GM12874 (cell line): ENCODE measurements at regions not wholly inside any gene's neighbourhood (a gene's known extent, or its start where the extent isn't known, plus 50 kb on each side); places are given as distances from the start of the nearest gene placed in this dataset.

ENCODE experiments used
- TF ChIP-seq, protein P1 (sequence below): IDR thresholded peaks from 2 replicates; pipeline ENCODE4 v1.5.1; 2011; ENCODE audit warnings: low read depth, mild to moderate bottlenecking, control low read depth, low read length, moderate library complexity; ENCODE audit not compliant: insufficient read depth

DNA sequence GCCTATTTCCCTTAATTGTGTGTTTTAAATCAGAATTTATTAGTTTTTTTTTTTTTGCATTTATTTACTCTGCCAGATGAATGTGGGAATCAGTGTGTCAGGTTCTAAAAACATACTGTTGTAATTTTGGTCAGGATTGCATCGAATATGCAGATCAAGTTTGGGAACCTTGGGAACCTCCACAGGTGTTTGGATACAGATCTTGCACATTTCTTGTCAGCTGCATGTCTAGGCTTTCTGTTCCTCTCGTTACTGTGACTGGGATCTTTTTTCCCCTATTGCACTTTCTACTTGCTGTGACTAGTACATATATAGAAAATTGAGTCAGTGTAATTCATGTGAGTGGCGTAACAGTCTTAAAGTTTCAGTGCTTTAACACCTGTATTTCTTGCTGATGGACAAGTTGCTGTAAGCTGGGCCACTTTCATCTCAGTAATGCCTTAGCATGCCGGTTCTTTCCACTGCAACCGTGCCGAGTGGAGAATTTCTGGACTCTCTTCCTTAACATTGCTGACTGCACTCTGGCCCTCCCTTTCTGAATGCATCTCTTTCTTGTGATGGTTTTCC is 112.5 kb downstream of the TENT4A start:
- TF ChIP-seq, protein P1, sequence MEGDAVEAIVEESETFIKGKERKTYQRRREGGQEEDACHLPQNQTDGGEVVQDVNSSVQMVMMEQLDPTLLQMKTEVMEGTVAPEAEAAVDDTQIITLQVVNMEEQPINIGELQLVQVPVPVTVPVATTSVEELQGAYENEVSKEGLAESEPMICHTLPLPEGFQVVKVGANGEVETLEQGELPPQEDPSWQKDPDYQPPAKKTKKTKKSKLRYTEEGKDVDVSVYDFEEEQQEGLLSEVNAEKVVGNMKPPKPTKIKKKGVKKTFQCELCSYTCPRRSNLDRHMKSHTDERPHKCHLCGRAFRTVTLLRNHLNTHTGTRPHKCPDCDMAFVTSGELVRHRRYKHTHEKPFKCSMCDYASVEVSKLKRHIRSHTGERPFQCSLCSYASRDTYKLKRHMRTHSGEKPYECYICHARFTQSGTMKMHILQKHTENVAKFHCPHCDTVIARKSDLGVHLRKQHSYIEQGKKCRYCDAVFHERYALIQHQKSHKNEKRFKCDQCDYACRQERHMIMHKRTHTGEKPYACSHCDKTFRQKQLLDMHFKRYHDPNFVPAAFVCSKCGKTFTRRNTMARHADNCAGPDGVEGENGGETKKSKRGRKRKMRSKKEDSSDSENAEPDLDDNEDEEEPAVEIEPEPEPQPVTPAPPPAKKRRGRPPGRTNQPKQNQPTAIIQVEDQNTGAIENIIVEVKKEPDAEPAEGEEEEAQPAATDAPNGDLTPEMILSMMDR: no peak

DNA sequence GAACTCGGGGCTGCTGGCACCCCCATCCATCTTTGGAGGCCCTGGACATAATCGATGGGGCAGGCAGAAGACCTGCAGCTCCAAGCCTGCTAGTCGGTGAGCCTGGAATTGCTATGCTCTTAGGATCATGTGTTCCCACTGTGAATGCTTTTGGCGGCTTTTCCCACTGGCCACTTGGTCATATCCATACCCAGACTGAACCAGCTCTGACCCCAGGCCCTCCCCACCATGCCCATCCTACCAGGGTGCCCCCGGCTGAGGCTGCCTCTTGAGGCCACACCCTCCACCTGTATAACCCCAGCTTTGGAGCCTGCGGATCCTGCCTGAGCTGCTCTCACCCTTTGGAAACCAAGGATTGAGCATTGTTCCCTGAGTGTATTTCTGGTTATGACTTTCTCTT is 113.5 kb downstream of the TENT4A start:
- TF ChIP-seq, protein P1: no peak

DNA sequence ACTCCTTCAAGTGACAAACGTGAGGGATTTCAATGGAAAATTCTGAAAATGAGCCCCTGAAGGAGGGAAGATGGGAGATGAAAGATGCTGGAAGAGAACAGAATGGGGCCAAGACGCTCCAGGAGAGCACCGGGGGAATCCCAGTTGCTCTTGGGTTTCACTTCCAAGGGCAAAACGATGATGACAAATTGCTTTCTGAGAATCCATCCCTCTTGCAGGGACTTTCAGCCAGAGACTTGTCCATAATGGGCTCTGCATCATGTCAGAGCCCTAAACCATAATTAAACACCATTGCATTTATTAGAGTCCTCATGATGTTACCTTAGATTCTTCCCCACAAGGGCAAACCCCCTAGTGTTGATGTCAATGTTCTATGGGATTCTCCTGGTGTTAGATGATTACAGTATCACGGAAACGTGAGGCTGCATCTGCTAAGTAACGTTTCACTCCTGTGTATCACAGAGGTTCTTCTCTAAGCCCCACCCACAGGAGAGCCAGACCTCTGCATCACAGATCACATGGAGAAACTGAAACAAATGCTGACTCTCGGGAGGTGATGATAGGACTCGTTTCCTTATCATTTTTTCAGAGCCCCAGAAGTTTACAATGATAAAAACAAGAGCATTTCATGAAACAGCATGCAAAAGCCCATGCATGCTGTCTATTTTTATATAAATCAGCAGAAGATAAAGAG is 114.4 kb downstream of the TENT4A start:
- TF ChIP-seq, protein P1: no peak

DNA sequence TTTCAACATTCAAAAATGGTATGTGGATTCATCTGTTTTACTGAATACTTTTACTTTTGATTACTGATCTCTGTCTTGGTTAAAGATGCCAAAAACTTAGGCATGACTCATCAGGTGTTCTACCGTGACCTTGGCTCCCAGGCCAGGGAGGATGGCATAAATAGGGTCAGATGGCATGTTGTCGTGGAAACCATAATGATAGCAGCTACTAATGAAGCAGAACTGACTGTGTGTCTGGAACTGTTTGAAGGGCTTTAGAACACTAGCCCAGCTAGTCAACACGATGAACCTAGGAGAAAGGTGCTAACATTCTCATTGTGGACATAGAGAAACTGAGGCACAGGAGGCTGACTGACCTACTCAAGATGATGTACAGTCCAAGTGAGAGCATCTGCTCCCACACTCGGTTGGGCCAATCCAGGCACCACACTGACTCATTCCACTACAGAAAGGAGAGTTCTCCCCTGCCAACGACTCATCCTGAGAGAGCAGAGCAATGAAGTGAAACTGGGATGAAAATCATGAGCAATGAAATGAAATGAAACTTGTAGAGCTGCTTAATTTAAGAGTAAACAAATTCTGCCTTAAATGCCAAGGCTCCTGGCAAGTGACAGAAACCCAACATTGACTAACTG is 116.0 kb downstream of the TENT4A start:
- TF ChIP-seq, protein P1: no peak

DNA sequence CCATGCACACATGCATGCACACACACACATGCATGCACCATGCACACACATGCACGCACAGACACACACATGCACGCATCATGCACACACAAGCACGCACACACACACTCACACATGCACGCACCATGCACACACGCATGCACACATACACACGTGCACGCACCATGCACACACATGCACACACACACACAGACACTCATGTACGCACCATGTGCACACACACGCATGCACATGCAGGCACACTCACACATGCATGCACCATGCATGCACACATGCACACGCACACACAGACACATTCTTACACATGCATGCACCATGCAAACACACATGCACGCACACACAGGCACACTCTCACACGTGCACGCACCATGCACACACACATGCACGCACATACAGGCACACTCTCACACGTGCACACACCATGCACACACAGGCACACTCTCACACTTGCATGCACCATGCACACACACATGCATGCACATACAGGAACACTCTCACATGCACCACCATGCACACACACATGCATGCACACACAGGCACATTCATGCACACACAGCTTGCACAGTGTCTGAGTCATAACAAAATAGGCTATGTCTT is 117.5 kb downstream of the TENT4A start:
- TF ChIP-seq, protein P1: no peak

DNA sequence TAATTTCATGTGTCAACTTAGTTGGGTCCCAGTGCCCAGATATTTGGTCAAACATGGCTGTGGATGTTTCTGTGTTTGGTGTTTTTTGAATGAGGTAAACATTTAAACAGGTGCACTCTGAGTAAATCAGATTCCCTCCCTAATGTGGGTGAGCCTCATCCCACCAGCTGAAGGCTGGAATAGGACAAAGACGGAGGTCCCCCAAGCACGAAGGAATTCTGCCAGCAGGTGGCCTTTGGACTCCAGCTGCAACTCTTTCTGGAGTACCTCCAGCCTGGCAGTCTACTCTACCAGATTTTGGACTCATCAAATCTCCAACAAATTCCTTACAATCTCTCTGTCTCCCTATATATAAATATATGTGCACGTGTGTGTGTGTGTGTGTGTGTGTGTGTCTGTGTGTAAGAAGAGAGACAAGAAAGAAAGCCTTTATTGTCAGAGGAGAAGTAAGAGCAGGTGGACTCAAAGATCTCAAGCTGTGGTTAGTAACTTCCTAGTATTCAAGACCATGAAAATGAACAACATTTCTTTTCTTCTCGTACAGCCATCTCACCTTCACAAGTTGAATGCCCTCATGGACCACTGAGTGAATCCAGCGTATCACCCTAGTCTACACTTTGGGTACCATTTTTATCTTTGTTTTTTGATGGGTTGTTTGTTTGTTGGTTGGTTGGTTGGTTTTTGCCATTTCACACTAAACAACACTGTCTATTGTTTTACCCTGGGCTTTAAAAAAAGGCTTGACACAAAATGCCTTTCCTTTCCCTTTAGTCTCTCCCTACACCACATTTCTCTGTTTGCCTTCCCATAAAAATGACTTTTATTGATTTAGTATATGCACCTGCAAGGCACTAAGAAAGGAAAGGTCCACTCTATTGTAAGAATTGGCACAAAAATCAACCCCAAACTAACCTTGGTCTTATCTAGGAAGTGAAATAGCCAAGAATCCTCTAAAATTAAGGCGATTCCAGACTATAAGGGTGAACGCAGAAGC is 118.7 kb downstream of the TENT4A start:
- TF ChIP-seq, protein P1: no peak
